Osteoblast (primary cell): ENCODE measurements at regions not wholly inside any gene's neighbourhood (a gene's known extent, or its start where the extent isn't known, plus 50 kb on each side); places are given as distances from the start of the nearest gene placed in this dataset.

ENCODE experiments used
- DNase-seq: peaks from one replicate; pipeline ENCODE4 v3.0.0; 2011; ENCODE audit warnings: low spot score, mixed read lengths; ENCODE audit not compliant: insufficient read length; ENCODE audit errors: missing footprints
- H2AFZ ChIP-seq: 2 replicates; pipeline ENCODE4 v1.6.0; 2011; ENCODE audit warnings: mild to moderate bottlenecking, low read length
- H3K27ac ChIP-seq: 2 replicates; pipeline ENCODE4 v1.5.1; 2011; ENCODE audit warnings: mild to moderate bottlenecking, low read depth, low read length, moderate library complexity
- H3K27me3 ChIP-seq: 2 replicates; pipeline ENCODE4 v1.6.0; 2012; ENCODE audit warnings: mild to moderate bottlenecking, control low read depth, inconsistent platforms, low read length, moderate library complexity; ENCODE audit not compliant: insufficient read depth
- H3K36me3 ChIP-seq: 2 replicates; pipeline ENCODE4 v1.5.1; 2011; ENCODE audit warnings: mild to moderate bottlenecking, low read length, control low read depth, moderate library complexity; ENCODE audit not compliant: insufficient read depth
- H3K4me1 ChIP-seq: 2 replicates; pipeline ENCODE4 v1.5.1; 2011; ENCODE audit warnings: mild to moderate bottlenecking, low read length, control low read depth, moderate library complexity; ENCODE audit not compliant: insufficient read depth
- H3K4me2 ChIP-seq: 2 replicates; pipeline ENCODE4 v1.6.0; 2011; ENCODE audit warnings: mild to moderate bottlenecking, low read length; ENCODE audit not compliant: insufficient read depth
- H3K4me3 ChIP-seq: fragments of 200-600 bp; sonication (generic); 3 replicates; pipeline ENCODE4 v1.5.1; 2012; ENCODE audit warnings: mild to moderate bottlenecking, low read length, inconsistent platforms; ENCODE audit not compliant: insufficient read depth
- H3K79me2 ChIP-seq: 2 replicates; pipeline ENCODE4 v1.6.0; 2012; ENCODE audit warnings: mild to moderate bottlenecking, low read length, control low read depth, inconsistent platforms; ENCODE audit not compliant: insufficient read depth
- H3K9me3 ChIP-seq: 2 replicates; pipeline ENCODE4 v1.5.1; 2011; ENCODE audit warnings: low read depth, low read length, control low read depth
- H4K20me1 ChIP-seq: 2 replicates; pipeline ENCODE4 v1.6.0; 2012; ENCODE audit warnings: mild to moderate bottlenecking, low read length, control low read depth; ENCODE audit not compliant: insufficient read depth
- TF ChIP-seq, protein P1 (sequence below): IDR thresholded peaks from 2 replicates; pipeline ENCODE4 v1.5.1; 2011; ENCODE audit warnings: mild to moderate bottlenecking, low read depth, low read length, moderate library complexity; ENCODE audit errors: extremely low read depth

DNA sequence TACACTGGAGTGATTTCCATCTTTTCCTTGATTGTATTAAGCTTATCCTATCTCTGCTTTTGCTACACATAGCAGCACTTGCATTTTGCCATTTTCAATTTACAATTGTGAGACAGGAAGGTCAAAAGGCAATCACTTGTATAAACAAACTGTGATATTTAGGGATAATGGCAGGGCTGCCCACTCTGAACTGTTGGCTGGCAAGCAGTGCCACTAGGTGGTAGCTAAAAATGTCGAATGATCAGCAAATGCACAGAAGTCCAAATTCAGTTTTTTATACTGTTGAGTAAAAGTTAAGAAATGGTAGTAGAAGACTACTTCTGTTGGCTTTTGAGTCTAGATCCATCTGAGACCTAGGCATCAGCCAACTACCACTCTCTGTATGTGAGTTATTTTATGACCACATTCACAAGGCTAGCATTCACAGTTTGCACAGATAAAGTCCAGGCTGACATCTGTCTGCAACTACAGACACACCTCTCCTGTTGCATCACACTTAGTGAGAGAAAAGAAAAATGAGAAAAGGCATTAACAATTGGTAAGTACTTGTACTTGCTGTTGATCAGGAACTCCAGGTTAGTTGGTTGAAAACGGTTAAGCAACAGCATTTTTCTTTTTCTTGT lies 108.8 kb upstream of the ASTN2 start:
- Histone ChIP-seq H2AFZ (no peak overlapping the region), H3K4me3 (no peak overlapping the region), H3K79me2 (no peaks in the 10 kb centered on the region), H3K4me2 (no peak overlapping the region), H3K36me3 (no peaks in the 10 kb centered on the region), H3K4me1 (no peaks in the 10 kb centered on the region), H3K27me3 (no peaks in the 10 kb centered on the region), H4K20me1 (no peaks in the 10 kb centered on the region), H3K27ac (no peak overlapping the region), H3K9me3 (peaks cover 2% of the 10 kb centered on the region)
- TF ChIP-seq, protein P1, sequence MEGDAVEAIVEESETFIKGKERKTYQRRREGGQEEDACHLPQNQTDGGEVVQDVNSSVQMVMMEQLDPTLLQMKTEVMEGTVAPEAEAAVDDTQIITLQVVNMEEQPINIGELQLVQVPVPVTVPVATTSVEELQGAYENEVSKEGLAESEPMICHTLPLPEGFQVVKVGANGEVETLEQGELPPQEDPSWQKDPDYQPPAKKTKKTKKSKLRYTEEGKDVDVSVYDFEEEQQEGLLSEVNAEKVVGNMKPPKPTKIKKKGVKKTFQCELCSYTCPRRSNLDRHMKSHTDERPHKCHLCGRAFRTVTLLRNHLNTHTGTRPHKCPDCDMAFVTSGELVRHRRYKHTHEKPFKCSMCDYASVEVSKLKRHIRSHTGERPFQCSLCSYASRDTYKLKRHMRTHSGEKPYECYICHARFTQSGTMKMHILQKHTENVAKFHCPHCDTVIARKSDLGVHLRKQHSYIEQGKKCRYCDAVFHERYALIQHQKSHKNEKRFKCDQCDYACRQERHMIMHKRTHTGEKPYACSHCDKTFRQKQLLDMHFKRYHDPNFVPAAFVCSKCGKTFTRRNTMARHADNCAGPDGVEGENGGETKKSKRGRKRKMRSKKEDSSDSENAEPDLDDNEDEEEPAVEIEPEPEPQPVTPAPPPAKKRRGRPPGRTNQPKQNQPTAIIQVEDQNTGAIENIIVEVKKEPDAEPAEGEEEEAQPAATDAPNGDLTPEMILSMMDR: no peak
- DNase-seq: no peak

DNA sequence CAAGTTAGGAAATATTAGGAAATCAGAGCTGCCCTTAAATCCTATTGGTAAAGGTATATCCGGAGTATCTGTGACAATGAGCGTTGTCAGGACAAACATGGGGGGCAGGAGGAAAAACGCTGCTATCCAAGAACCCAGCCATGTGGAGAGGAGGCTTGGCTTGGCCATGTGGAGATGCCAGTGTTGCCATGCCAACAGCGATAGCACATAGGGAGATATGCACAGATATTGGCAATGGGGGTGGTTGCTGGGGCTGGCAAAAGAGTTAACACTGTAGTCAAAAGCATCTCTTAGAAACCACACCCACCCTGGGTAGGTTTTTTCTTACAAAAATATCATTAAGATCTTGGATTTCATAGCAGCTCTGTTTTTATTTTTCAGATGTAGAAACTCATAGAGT lies 106.4 kb upstream of the ASTN2 start:
- H2AFZ ChIP-seq: no peak overlapping the region
- no peaks in the 10 kb centered on the region for H3K27me3 ChIP-seq
- H3K27ac ChIP-seq: no peak overlapping the region
- no peak overlapping the region for H3K4me2 ChIP-seq
- no peaks in the 10 kb centered on the region for H3K79me2 ChIP-seq
- no peaks in the 10 kb centered on the region for H4K20me1 ChIP-seq
- TF ChIP-seq, protein P1: no peak
- no peak for DNase-seq
- no peaks in the 10 kb centered on the region for H3K4me1 ChIP-seq
- no peak overlapping the region for H3K4me3 ChIP-seq
- H3K36me3 ChIP-seq: no peaks in the 10 kb centered on the region
- H3K9me3 ChIP-seq: peaks cover 2% of the 10 kb centered on the region

DNA sequence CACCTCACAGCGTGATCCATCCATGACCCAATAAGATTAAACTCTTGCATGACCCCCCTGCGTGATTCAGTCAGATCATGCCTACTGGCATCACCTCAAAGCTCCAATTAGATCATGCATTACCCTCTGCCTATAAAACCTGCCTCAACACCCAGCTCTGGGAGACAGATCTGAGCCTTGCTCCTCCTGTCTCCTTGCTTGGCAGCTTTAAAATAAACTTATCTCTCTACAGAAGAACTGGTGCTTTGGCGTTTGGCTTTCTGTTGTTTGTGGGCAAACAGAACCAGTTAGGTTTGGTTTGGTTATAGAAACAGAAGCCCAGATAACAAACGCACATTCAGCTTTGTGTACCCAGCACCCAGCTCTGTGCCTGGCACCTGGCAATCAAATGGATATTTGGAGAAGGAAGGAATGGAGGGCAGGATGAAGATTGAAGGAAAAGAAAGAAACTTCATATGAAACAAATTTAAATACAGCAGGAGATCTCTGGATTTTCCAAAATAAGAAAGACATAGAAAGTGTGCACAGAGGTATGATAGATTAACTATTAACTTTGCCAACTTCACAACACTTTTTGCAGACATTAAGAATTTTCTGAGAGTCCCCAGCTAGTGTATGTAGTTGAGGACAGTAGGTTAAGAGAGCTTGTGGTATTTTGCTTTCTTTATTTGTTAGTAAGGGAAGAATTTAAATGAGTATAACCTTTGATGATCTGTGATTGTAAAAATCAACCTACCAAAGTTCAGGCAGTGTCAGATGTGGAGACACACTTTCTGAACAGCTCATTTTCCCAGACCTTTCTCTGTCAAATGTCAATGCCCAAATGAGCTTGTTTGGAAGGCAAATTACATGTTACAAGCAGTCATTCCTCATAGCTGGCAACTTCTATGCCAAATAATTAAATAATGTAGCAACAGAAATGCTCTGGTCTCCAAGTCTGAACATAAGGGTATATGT lies 102.1 kb upstream of the ASTN2 start:
- H3K4me3 ChIP-seq: no peak overlapping the region
- H4K20me1 ChIP-seq: no peaks in the 10 kb centered on the region
- no peaks in the 10 kb centered on the region for H3K9me3 ChIP-seq
- H3K27me3 ChIP-seq: no peaks in the 10 kb centered on the region
- no peaks in the 10 kb centered on the region for H3K4me1 ChIP-seq
- no peaks in the 10 kb centered on the region for H3K79me2 ChIP-seq
- no peak overlapping the region for H3K27ac ChIP-seq
- H3K4me2 ChIP-seq: no peak overlapping the region
- no peaks in the 10 kb centered on the region for H3K36me3 ChIP-seq
- H2AFZ ChIP-seq: no peak overlapping the region
- DNase-seq: no peak
- TF ChIP-seq, protein P1: no peak

DNA sequence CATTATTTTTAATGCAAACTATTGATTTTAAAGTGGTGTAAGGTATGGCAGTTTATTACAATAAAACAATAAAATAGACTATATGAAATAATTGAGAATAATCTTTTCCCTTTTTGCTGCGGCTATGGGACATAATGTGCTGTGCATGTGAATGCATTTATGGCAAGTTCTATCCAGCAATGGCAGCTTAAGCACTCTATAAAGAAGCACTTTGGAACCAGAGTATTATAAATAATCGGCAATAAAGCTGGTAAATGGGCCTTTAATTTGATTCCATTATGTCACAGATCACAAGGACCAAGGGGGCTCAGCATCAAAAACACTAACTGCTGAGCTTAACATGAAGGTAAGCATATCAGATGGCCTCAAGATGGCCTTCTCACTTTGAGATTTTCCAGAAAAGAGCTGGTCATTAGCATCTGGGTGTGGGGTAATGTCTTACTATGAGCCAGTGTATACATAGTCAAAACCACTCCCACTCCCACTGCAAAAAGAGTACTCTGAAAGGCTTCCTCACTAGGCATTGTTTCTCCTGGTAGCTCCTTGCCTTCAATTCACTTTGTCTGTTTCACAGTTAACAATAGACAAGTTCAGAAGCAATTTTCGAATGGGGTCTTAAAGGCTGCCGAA lies 97.1 kb upstream of the ASTN2 start:
- no peaks in the 10 kb centered on the region for H3K79me2 ChIP-seq
- H3K4me2 ChIP-seq: no peak overlapping the region
- no peaks in the 10 kb centered on the region for H3K27me3 ChIP-seq
- H3K9me3 ChIP-seq: no peaks in the 10 kb centered on the region
- TF ChIP-seq, protein P1: no peak
- H3K4me1 ChIP-seq: no peaks in the 10 kb centered on the region
- no peak overlapping the region for H3K4me3 ChIP-seq
- no peaks in the 10 kb centered on the region for H3K36me3 ChIP-seq
- no peaks in the 10 kb centered on the region for H4K20me1 ChIP-seq
- no peak overlapping the region for H2AFZ ChIP-seq
- no peak for DNase-seq
- H3K27ac ChIP-seq: no peak overlapping the region
